SK-N-SH (cell line): ENCODE measurements at regions not wholly inside any gene's neighbourhood (a gene's known extent, or its start where the extent isn't known, plus 50 kb on each side); places are given as distances from the start of the nearest gene placed in this dataset.

Source experiments
- CTCF ChIA-PET: fragments of 300-600, 350-600 bp; formaldehyde crosslinking; extraction: SDS; loops from one replicate; lab custom pipeline; 2021; lab: Yijun Ruan, JAX
- POLR2A ChIA-PET: fragments of 350-600 bp; sonication (Branson Sonifier 250); formaldehyde crosslinking; extraction: SDS; loops from one replicate; lab custom pipeline; 2020; ENCODE audit warnings: antibody characterized with exemption, inconsistent platforms; lab: Yijun Ruan, JAX
- DNase-seq: peaks from one replicate; pipeline ENCODE4 v3.0.0; 2012
- H2AFZ ChIP-seq: fragments of 200-600 bp; sonication (generic); 2 replicates; pipeline ENCODE4 v1.8.1; 2016; ENCODE audit warnings: antibody characterized with exemption, mild to moderate bottlenecking, low read depth
- H3F3A ChIP-seq: fragments of 200-600 bp; sonication (generic); replicated peaks from 2 replicates; pipeline ENCODE3; 2016; ENCODE audit warnings: antibody characterized with exemption, mild to moderate bottlenecking; ENCODE audit not compliant: insufficient read depth
- H3K27ac ChIP-seq, 2 experiments: fragments of 200-500 bp in 1 of 2; fragments of 200-600 bp in 1 of 2; sonication (Bioruptor generic) in 1 of 2; sonication (generic), shearing (Covaris generic) in 1 of 2; 2 replicates each; pipeline versions ENCODE4 v1.5.1 to v1.6.1; 2014 to 2016; ENCODE audit warnings: low read depth in 2 of 2, inconsistent platforms in 1 of 2, low read length in 1 of 2, mild to moderate bottlenecking in 1 of 2, mixed read lengths in 1 of 2
- H3K27me3 ChIP-seq: fragments of 200-600 bp; sonication (generic), shearing (Covaris generic); 2 replicates; pipeline ENCODE4 v1.6.1; 2016; ENCODE audit warnings: mixed run types; ENCODE audit not compliant: insufficient read depth
- H3K36me3 ChIP-seq, 2 experiments: fragments of 200-500 bp in 1 of 2; fragments of 200-600 bp in 1 of 2; sonication (Bioruptor generic) in 1 of 2; sonication (generic) in 1 of 2; replicated peaks in 1 of 2; 2 replicates each; pipeline versions ENCODE3 to v1.5.1; 2014 to 2016; ENCODE audit warnings: low read length in 1 of 2, mild to moderate bottlenecking in 1 of 2; ENCODE audit not compliant: insufficient read depth in 2 of 2, control insufficient read depth in 1 of 2
- H3K4me1 ChIP-seq, 2 experiments: fragments of 200-500 bp in 1 of 2; fragments of 200-600 bp in 1 of 2; sonication (Bioruptor generic) in 1 of 2; sonication (generic), shearing (Covaris generic) in 1 of 2; 2 replicates each; pipeline versions ENCODE4 v1.5.1 to v1.6.1; 2014 to 2016; ENCODE audit warnings: low read depth in 1 of 2, low read length in 1 of 2, mixed run types in 1 of 2; ENCODE audit not compliant: insufficient read depth in 2 of 2, control insufficient read depth in 1 of 2
- H3K4me2 ChIP-seq: fragments of 200-600 bp; sonication (generic), shearing (Covaris generic); 2 replicates; pipeline ENCODE4 v1.6.1; 2017; ENCODE audit warnings: mixed run types
- H3K4me3 ChIP-seq, 2 experiments: fragments of 200-500 bp in 1 of 2; fragments of 200-600 bp in 1 of 2; sonication (Bioruptor generic) in 1 of 2; sonication (generic), shearing (Covaris generic) in 1 of 2; 2 replicates each; pipeline versions ENCODE4 v1.5.1 to v1.8.1; 2014 to 2016; ENCODE audit warnings: low read depth in 2 of 2, inconsistent platforms in 1 of 2, low read length in 1 of 2, mild to moderate bottlenecking in 1 of 2, mixed read lengths in 1 of 2, moderate library complexity in 1 of 2
- H3K79me2 ChIP-seq: fragments of 200-600 bp; sonication (generic); 2 replicates; pipeline ENCODE4 v1.8.1; 2017; ENCODE audit warnings: mild to moderate bottlenecking; ENCODE audit not compliant: insufficient read depth
- H3K9ac ChIP-seq: fragments of 200-600 bp; sonication (generic); 2 replicates; pipeline ENCODE4 v1.6.1; 2017; ENCODE audit warnings: mixed run types
- H3K9me2 ChIP-seq: fragments of 200-600 bp; sonication (generic); 2 replicates; pipeline ENCODE4 v1.6.1; 2017; ENCODE audit warnings: mixed run types
- H3K9me3 ChIP-seq: fragments of 200-600 bp; sonication (generic); 2 replicates; pipeline ENCODE4 v1.6.1; 2017; ENCODE audit warnings: mixed run types, mild to moderate bottlenecking, moderate library complexity
- H4K20me1 ChIP-seq: fragments of 200-600 bp; sonication (generic); 2 replicates; pipeline ENCODE4 v1.6.1; 2017; ENCODE audit warnings: mild to moderate bottlenecking, mixed run types; ENCODE audit not compliant: insufficient read depth
- CHD2 ChIP-seq: fragments of 150-350 bp; IDR thresholded peaks from 2 replicates; pipeline ENCODE4 v1.6.1; 2018; ENCODE audit warnings: low read length; ENCODE audit not compliant: partially characterized antibody
- EP300 ChIP-seq, 2 experiments: IDR thresholded peaks; 2 replicates each; pipeline versions ENCODE4 v1.4.0 to v1.6.1; 2012; ENCODE audit warnings: borderline replicate concordance in 1 of 2, low read depth in 1 of 2, low read length in 1 of 2
- EZH2phosphoT487 ChIP-seq: fragments of 200-600 bp; sonication (generic); IDR thresholded peaks from 2 replicates; pipeline ENCODE4 v1.6.1; 2017; ENCODE audit warnings: low read depth, mixed run types, mild to moderate bottlenecking, antibody characterized with exemption, moderate library complexity, borderline replicate concordance
- FOSL2 ChIP-seq: IDR thresholded peaks from 2 replicates; pipeline ENCODE4 v1.4.0; 2012; ENCODE audit warnings: low read depth, mild to moderate bottlenecking, moderate library complexity, borderline replicate concordance
- FOXM1 ChIP-seq: IDR thresholded peaks from 2 replicates; pipeline ENCODE4 v1.4.0; 2012; ENCODE audit warnings: low read depth, mild to moderate bottlenecking
- JUND ChIP-seq: IDR thresholded peaks from 2 replicates; pipeline ENCODE4 v1.4.0; 2012
- MEF2A ChIP-seq: IDR thresholded peaks from 2 replicates; pipeline ENCODE4 v1.4.0; 2012; ENCODE audit warnings: low read depth, borderline replicate concordance
- MXI1 ChIP-seq: IDR thresholded peaks from 2 replicates; pipeline ENCODE4 v1.6.1; 2012; ENCODE audit warnings: mild to moderate bottlenecking, low read depth, low read length, improper control_type of control experiment
- NFIC ChIP-seq: IDR thresholded peaks from 2 replicates; pipeline ENCODE4 v1.4.0; 2012; ENCODE audit warnings: borderline replicate concordance
- NRF1 ChIP-seq: IDR thresholded peaks from 2 replicates; pipeline ENCODE4 v1.6.1; 2012; ENCODE audit warnings: low read depth, mild to moderate bottlenecking, low read length
- POLR2AphosphoS5 ChIP-seq: IDR thresholded peaks from 2 replicates; pipeline ENCODE4 v1.6.1; 2012; ENCODE audit warnings: low read depth, low read length
- RAD21 ChIP-seq: IDR thresholded peaks from 2 replicates; pipeline ENCODE4 v1.6.1; 2012; ENCODE audit warnings: mild to moderate bottlenecking, low read length
- RXRA ChIP-seq: IDR thresholded peaks from 2 replicates; pipeline ENCODE4 v1.4.0; 2012; ENCODE audit warnings: low read depth, mild to moderate bottlenecking, borderline replicate concordance
- SMC3 ChIP-seq: IDR thresholded peaks from 2 replicates; pipeline ENCODE4 v1.6.1; 2012; ENCODE audit warnings: low read depth, low read length, improper control_type of control experiment
- TAF1 ChIP-seq: IDR thresholded peaks from 2 replicates; pipeline ENCODE4 v1.6.1; 2012; ENCODE audit warnings: low read depth, mild to moderate bottlenecking, low read length, moderate library complexity, borderline replicate concordance
- TEAD4 ChIP-seq: IDR thresholded peaks from 2 replicates; pipeline ENCODE4 v1.4.0; 2012; ENCODE audit warnings: mild to moderate bottlenecking, borderline replicate concordance; ENCODE audit not compliant: insufficient read depth
- WGBS: methylation state at CpG from one replicate; pipeline ENCODE4 v1.1.6; 2017; ENCODE audit warnings: low lambda C conversion rate; 5-methylcytosine and 5-hydroxymethylcytosine counted together
- TF ChIP-seq, protein P1 (sequence below): fragments of 150-350 bp; IDR thresholded peaks from 2 replicates; pipeline ENCODE4 v1.6.1; 2016; ENCODE audit warnings: mild to moderate bottlenecking, low read depth, low read length
- TF ChIP-seq, protein P2 (sequence below): IDR thresholded peaks from 2 replicates; pipeline ENCODE4 v1.4.0; 2012; ENCODE audit warnings: low read depth, borderline replicate concordance
- TF ChIP-seq, protein P3 (sequence below): IDR thresholded peaks from 2 replicates; pipeline ENCODE4 v1.4.0; 2012; ENCODE audit warnings: low read depth

DNA sequence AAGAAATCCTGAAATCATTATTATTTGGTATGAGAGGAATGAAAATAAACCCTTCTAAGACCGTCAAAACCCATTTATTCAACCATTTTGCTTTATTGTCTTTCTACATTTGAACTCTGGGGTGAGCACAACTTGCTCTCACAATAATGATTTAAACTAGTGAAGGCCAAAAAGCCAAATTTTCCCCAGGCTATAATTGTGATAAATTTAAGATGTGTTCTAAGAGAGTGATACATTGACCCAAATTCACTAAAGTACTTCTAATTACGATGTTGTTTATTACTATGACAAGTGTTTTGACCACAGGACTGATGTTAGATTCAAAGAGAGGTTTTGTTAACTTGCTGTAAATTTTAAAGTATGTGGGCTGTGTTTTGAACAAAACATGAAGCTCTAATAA lies 670.9 kb upstream of the NR5A2 start:
- H2AFZ ChIP-seq, result no peak overlapping the region
- no peaks in the 10 kb centered on the region for H3K9me2 ChIP-seq
- no peak overlapping the region for H3K27ac ChIP-seq
- no peaks in the 10 kb centered on the region for H3K27me3 ChIP-seq
- no peaks in the 10 kb centered on the region for H4K20me1 ChIP-seq
- H3K9me3 ChIP-seq, result no peaks in the 10 kb centered on the region
- DNase-seq, result no peak
- CTCF ChIA-PET, result no interaction called here
- TF ChIP-seq, protein P1, sequence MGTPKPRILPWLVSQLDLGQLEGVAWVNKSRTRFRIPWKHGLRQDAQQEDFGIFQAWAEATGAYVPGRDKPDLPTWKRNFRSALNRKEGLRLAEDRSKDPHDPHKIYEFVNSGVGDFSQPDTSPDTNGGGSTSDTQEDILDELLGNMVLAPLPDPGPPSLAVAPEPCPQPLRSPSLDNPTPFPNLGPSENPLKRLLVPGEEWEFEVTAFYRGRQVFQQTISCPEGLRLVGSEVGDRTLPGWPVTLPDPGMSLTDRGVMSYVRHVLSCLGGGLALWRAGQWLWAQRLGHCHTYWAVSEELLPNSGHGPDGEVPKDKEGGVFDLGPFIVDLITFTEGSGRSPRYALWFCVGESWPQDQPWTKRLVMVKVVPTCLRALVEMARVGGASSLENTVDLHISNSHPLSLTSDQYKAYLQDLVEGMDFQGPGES, result no peak
- TF ChIP-seq RAD21, result no peak
- no peak for TF ChIP-seq TAF1
- no peak for TF ChIP-seq FOXM1
- TF ChIP-seq EZH2phosphoT487, result no peak
- no peak for TF ChIP-seq SMC3
- TF ChIP-seq NFIC, result no peak
- TF ChIP-seq CHD2, result no peak
- no peak for TF ChIP-seq MXI1
- TF ChIP-seq, protein P2, sequence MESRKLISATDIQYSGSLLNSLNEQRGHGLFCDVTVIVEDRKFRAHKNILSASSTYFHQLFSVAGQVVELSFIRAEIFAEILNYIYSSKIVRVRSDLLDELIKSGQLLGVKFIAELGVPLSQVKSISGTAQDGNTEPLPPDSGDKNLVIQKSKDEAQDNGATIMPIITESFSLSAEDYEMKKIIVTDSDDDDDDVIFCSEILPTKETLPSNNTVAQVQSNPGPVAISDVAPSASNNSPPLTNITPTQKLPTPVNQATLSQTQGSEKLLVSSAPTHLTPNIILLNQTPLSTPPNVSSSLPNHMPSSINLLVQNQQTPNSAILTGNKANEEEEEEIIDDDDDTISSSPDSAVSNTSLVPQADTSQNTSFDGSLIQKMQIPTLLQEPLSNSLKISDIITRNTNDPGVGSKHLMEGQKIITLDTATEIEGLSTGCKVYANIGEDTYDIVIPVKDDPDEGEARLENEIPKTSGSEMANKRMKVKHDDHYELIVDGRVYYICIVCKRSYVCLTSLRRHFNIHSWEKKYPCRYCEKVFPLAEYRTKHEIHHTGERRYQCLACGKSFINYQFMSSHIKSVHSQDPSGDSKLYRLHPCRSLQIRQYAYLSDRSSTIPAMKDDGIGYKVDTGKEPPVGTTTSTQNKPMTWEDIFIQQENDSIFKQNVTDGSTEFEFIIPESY, result no peak
- TF ChIP-seq TEAD4, result no peak
- TF ChIP-seq, protein P3, sequence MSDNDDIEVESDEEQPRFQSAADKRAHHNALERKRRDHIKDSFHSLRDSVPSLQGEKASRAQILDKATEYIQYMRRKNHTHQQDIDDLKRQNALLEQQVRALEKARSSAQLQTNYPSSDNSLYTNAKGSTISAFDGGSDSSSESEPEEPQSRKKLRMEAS, result no peak
- TF ChIP-seq JUND, result no peak
- no peaks in the 10 kb centered on the region for H3K36me3 ChIP-seq
- no peak overlapping the region for H3K4me3 ChIP-seq
- POLR2A ChIA-PET, result no interaction called here
- peaks cover 2% of the 10 kb centered on the region for H3F3A ChIP-seq
- no peak overlapping the region for H3K4me2 ChIP-seq
- no peaks in the 10 kb centered on the region for H3K79me2 ChIP-seq
- no peak overlapping the region for H3K9ac ChIP-seq
- peaks cover 0 to 6% of the 10 kb centered on the region in 2 experiments; a peak in 2 of 4 replicates for H3K4me1 ChIP-seq
- 28% methylated on average over 2 of the region's 2 CpGs for WGBS

DNA sequence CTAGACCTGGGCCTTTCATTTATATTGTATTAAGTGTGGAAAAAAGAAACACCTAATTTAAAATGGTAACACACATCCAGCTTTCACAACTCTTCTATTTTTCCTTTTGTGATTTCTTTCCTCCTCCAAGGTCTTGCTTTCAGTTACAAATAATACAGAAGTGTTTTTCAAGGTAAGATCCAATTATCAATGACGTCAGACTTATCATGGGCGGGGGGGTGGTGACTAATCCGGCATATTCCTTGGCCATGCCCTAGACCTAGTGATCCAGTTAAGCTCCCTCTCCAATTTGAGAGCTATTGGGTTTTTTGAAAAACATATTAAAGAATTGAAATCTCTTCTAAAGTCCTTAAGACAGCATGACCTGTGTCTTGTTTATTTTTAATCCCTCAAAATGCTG lies 669.9 kb upstream of the NR5A2 start:
- Histone ChIP-seq H3F3A (peaks cover 3% of the 10 kb centered on the region), H3K79me2 (no peaks in the 10 kb centered on the region), H2AFZ (no peak overlapping the region), H3K36me3 (no peaks in the 10 kb centered on the region), H3K9me3 (no peaks in the 10 kb centered on the region), H4K20me1 (no peaks in the 10 kb centered on the region), H3K9me2 (no peaks in the 10 kb centered on the region), H3K27me3 (no peaks in the 10 kb centered on the region), H3K9ac (no peak overlapping the region), H3K4me3 (no peak overlapping the region), H3K27ac (no peak overlapping the region), H3K4me2 (no peak overlapping the region), H3K4me1 (no peaks in the 10 kb centered on the region; a peak in 1 of 4 replicates)
- ChIA-PET POLR2A (no interaction called here), CTCF (interaction anchor here (0.9 kb wide), 1 partner anchor 45 kb away, joined by 3 read pairs; no protein-coding TSS in a partner anchor)
- 72% methylated on average over 3 of the region's 3 CpGs for WGBS
- TF ChIP-seq NRF1, result no peak
- no peak for TF ChIP-seq FOXM1
- no peak for TF ChIP-seq RXRA
- TF ChIP-seq FOSL2, result no peak
- TF ChIP-seq SMC3, result no peak
- TF ChIP-seq EZH2phosphoT487, result no peak
- TF ChIP-seq MEF2A, result no peak
- TF ChIP-seq, protein P2, result no peak
- TF ChIP-seq CHD2, result no peak
- TF ChIP-seq POLR2AphosphoS5, result no peak
- TF ChIP-seq EP300 (IDR thresholded peaks at IDR 0.05; ENCODE audit: borderline replicate concordance in 1 of 2, low read depth in 1 of 2, low read length in 1 of 2), result no peak
- no peak for DNase-seq
